Astrocyte (in vitro differentiated cells and primary cell): ENCODE measurements at regions not wholly inside any gene's neighbourhood (a gene's known extent, or its start where the extent isn't known, plus 50 kb on each side); places are given as distances from the start of the nearest gene placed in this dataset.
A peak's percentile ranks its signal among the peaks of the same experiment; 100 is the strongest.

Experiments used
- DNase-seq: peaks from one replicate; pipeline ENCODE4 v3.0.0-alpha.2; 2010; ENCODE audit warnings: low read depth
- FAIRE-seq: peaks from 2 replicates; lab custom pipeline; 2011; peaks lifted over from hg19 to GRCh38; lab: Jason Lieb, UNC
- H2AFZ ChIP-seq: 2 replicates; pipeline ENCODE4 v1.6.0; 2012; ENCODE audit warnings: low read depth, low read length, inconsistent platforms
- H3K27ac ChIP-seq: 2 replicates; pipeline ENCODE4 v1.5.1; 2011; ENCODE audit warnings: low read depth, low read length, inconsistent platforms
- H3K27me3 ChIP-seq: 2 replicates; pipeline ENCODE4 v1.6.0; 2011; ENCODE audit warnings: low read length, inconsistent platforms; ENCODE audit not compliant: insufficient read depth
- H3K36me3 ChIP-seq: 2 replicates; pipeline ENCODE4 v1.5.1; 2011; ENCODE audit warnings: low read length, inconsistent platforms; ENCODE audit not compliant: insufficient read depth
- H3K4me1 ChIP-seq: 2 replicates; pipeline ENCODE4 v1.5.1; 2011; ENCODE audit warnings: low read length, inconsistent platforms; ENCODE audit not compliant: insufficient read depth
- H3K4me2 ChIP-seq: 2 replicates; pipeline ENCODE4 v1.6.0; 2012; ENCODE audit warnings: low read length, inconsistent platforms
- H3K4me3 ChIP-seq: 2 replicates; pipeline ENCODE4 v1.5.1; 2011; ENCODE audit warnings: low read depth, mild to moderate bottlenecking, low read length, inconsistent platforms; ENCODE audit not compliant: insufficient read depth
- H3K79me2 ChIP-seq: 2 replicates; pipeline ENCODE4 v1.6.0; 2012; ENCODE audit warnings: mild to moderate bottlenecking, low read length, inconsistent platforms; ENCODE audit not compliant: insufficient read depth
- H3K9ac ChIP-seq: 2 replicates; pipeline ENCODE4 v1.6.0; 2012; ENCODE audit warnings: mild to moderate bottlenecking, low read length, inconsistent platforms
- H3K9me3 ChIP-seq: 2 replicates; pipeline ENCODE4 v1.5.1; 2012; ENCODE audit warnings: low read depth, mild to moderate bottlenecking, low read length, inconsistent platforms; ENCODE audit not compliant: insufficient read depth
- H4K20me1 ChIP-seq: 2 replicates; pipeline ENCODE4 v1.6.0; 2012; ENCODE audit warnings: low read length, inconsistent platforms; ENCODE audit not compliant: insufficient read depth
- H3K27ac Mint-ChIP-seq: one replicate; pipeline ENCODE4 v1.8.0; 2021; ENCODE audit warnings: mild to moderate bottlenecking, mixed read lengths; ENCODE audit not compliant: unreplicated experiment
- H3K27me3 Mint-ChIP-seq: one replicate; pipeline ENCODE4 v1.8.0; 2021; ENCODE audit warnings: low read depth, mixed read lengths; ENCODE audit not compliant: unreplicated experiment
- H3K36me3 Mint-ChIP-seq: one replicate; pipeline ENCODE4 v1.8.0; 2021; ENCODE audit warnings: low read depth, mixed read lengths; ENCODE audit not compliant: unreplicated experiment
- H3K4me1 Mint-ChIP-seq: one replicate; pipeline ENCODE4 v1.8.0; 2021; ENCODE audit warnings: low read depth, mixed read lengths; ENCODE audit not compliant: unreplicated experiment
- H3K4me3 Mint-ChIP-seq: one replicate; pipeline ENCODE4 v1.8.0; 2021; ENCODE audit warnings: mild to moderate bottlenecking, moderate library complexity, mixed read lengths; ENCODE audit not compliant: unreplicated experiment
- H3K9me3 Mint-ChIP-seq: one replicate; pipeline ENCODE4 v1.8.0; 2021; ENCODE audit warnings: mild to moderate bottlenecking, mixed read lengths; ENCODE audit not compliant: unreplicated experiment
- CTCF ChIP-seq: IDR thresholded peaks from 2 replicates; pipeline ENCODE4 v1.5.1; 2011; ENCODE audit warnings: low read depth, mild to moderate bottlenecking, inconsistent platforms, low read length, moderate library complexity; ENCODE audit not compliant: insufficient read depth
- EZH2 ChIP-seq: IDR thresholded peaks from 2 replicates; pipeline ENCODE4 v1.6.1; 2012; ENCODE audit warnings: mild to moderate bottlenecking, low read length, inconsistent platforms; ENCODE audit not compliant: insufficient read depth

GRCh38 chr13:90721937-90722336, 625.5 kb upstream of the MIR17HG start:
- FAIRE-seq (no peak), DNase-seq (no peak)
- Mint-ChIP-seq H3K4me3 (no peak overlapping the region), H3K36me3 (no peaks in the 10 kb centered on the region), H3K4me1 (peaks cover 26% of the 10 kb centered on the region), H3K27me3 (no peaks in the 10 kb centered on the region), H3K27ac (no peak overlapping the region), H3K9me3 (peaks cover 1% of the 10 kb centered on the region)
- Histone ChIP-seq H3K4me3 (no peak overlapping the region), H3K4me2 (no peak overlapping the region), H4K20me1 (no peaks in the 10 kb centered on the region), H3K4me1 (peaks cover 13% of the 10 kb centered on the region), H2AFZ (no peak overlapping the region), H3K9ac (no peak overlapping the region), H3K27ac (no peak overlapping the region), H3K9me3 (no peaks in the 10 kb centered on the region), H3K79me2 (no peaks in the 10 kb centered on the region), H3K27me3 (no peaks in the 10 kb centered on the region), H3K36me3 (no peaks in the 10 kb centered on the region)
- TF ChIP-seq CTCF (no peak), EZH2 (no peak)

GRCh38 chr13:90723381-90723780, 624.1 kb upstream of the MIR17HG start:
- TF ChIP-seq CTCF: no peak
- TF ChIP-seq EZH2: no peak
- no peak overlapping the region for H3K4me2 ChIP-seq
- no peaks in the 10 kb centered on the region for H3K36me3 ChIP-seq
- Mint-ChIP-seq H3K9me3 (peaks cover 1% of the 10 kb centered on the region), H3K4me3 (no peak overlapping the region), H3K27ac (no peak overlapping the region), H3K27me3 (no peaks in the 10 kb centered on the region), H3K36me3 (no peaks in the 10 kb centered on the region), H3K4me1 (peaks cover 12% of the 10 kb centered on the region)
- H2AFZ ChIP-seq: no peak overlapping the region
- no peaks in the 10 kb centered on the region for H3K79me2 ChIP-seq
- no peak for FAIRE-seq
- H3K27ac ChIP-seq: no peak overlapping the region
- no peaks in the 10 kb centered on the region for H3K4me1 ChIP-seq
- no peaks in the 10 kb centered on the region for H3K9me3 ChIP-seq
- peak; percentile 50 for DNase-seq
- no peaks in the 10 kb centered on the region for H3K27me3 ChIP-seq
- no peak overlapping the region for H3K4me3 ChIP-seq
- H4K20me1 ChIP-seq: no peaks in the 10 kb centered on the region
- H3K9ac ChIP-seq: no peak overlapping the region

GRCh38 chr13:90726375-90726774, 621.1 kb upstream of the MIR17HG start:
- Mint-ChIP-seq H3K4me3 (no peak overlapping the region), H3K27ac (no peak overlapping the region)
- DNase-seq: no peak

More at GRCh38 chr13:90726375-90726774, 621.1 kb upstream of the MIR17HG start:
- H3K4me1 ChIP-seq: no peaks in the 10 kb centered on the region
- H2AFZ ChIP-seq: no peak overlapping the region
- TF ChIP-seq EZH2 (no peak), CTCF (no peak)
- Mint-ChIP-seq H3K9me3 (no peaks in the 10 kb centered on the region), H3K27me3 (no peaks in the 10 kb centered on the region), H3K36me3 (no peaks in the 10 kb centered on the region), H3K4me1 (peaks cover 7% of the 10 kb centered on the region)
- FAIRE-seq: no peak
- no peak overlapping the region for H3K4me2 ChIP-seq
- no peak overlapping the region for H3K4me3 ChIP-seq
- no peaks in the 10 kb centered on the region for H4K20me1 ChIP-seq
- H3K27ac ChIP-seq: no peak overlapping the region
- no peaks in the 10 kb centered on the region for H3K79me2 ChIP-seq
- H3K9ac ChIP-seq: no peak overlapping the region
- no peaks in the 10 kb centered on the region for H3K27me3 ChIP-seq
- H3K36me3 ChIP-seq: no peaks in the 10 kb centered on the region
- no peaks in the 10 kb centered on the region for H3K9me3 ChIP-seq
